Mucosa of stomach (tissue), 1 donor: ENCODE measurements at regions not wholly inside any gene's neighbourhood (a gene's known extent, or its start where the extent isn't known, plus 50 kb on each side); places are given as distances from the start of the nearest gene placed in this dataset.
"Not testable (repeated sequence)": the region's sequence is repeated elsewhere in the genome, so short reads cannot be mapped to it uniquely, and the experiment has no call there.

Source experiments
- H3K27me3 ChIP-seq: one replicate; pipeline ENCODE4 v1.7.0; 2013; ENCODE audit warnings: mild to moderate bottlenecking, low read length; ENCODE audit not compliant: control insufficient read depth, insufficient read depth
- H3K36me3 ChIP-seq: one replicate; pipeline ENCODE4 v1.7.0; 2013; ENCODE audit warnings: low read length; ENCODE audit not compliant: control insufficient read depth, insufficient read depth
- H3K4me1 ChIP-seq: one replicate; pipeline ENCODE4 v1.7.0; 2013; ENCODE audit warnings: mild to moderate bottlenecking, low read length; ENCODE audit not compliant: control insufficient read depth, insufficient read depth
- H3K4me3 ChIP-seq: one replicate; pipeline ENCODE4 v1.7.0; 2013; ENCODE audit warnings: low read length
- H3K9ac ChIP-seq: one replicate; pipeline ENCODE4 v1.7.0; 2013; ENCODE audit warnings: mild to moderate bottlenecking, low read length, moderate library complexity
- H3K9me3 ChIP-seq: one replicate; pipeline ENCODE4 v1.7.0; 2013; ENCODE audit warnings: mild to moderate bottlenecking, low read length, moderate library complexity; ENCODE audit not compliant: control insufficient read depth
- donor health status: Pancreatic carcinoma.

- H3K9ac ChIP-seq, result no peak overlapping the region
- no peaks in the 10 kb centered on the region for H3K4me1 ChIP-seq
- H3K4me3 ChIP-seq, result no peak overlapping the region
- no peaks in the 10 kb centered on the region for H3K9me3 ChIP-seq
- no peaks in the 10 kb centered on the region for H3K36me3 ChIP-seq
- no peaks in the 10 kb centered on the region for H3K27me3 ChIP-seq
Observed at GRCh38 chr2:16219292-16219975, 279.1 kb downstream of the MYCN start.

GRCh38 chr2:16218625-16219024, 278.3 kb downstream of the MYCN start:
- Histone ChIP-seq H3K36me3 (no peaks in the 10 kb centered on the region), H3K27me3 (no peaks in the 10 kb centered on the region), H3K4me1 (no peaks in the 10 kb centered on the region), H3K9me3 (no peaks in the 10 kb centered on the region), H3K4me3 (no peak overlapping the region), H3K9ac (no peak overlapping the region)

- no peaks in the 10 kb centered on the region for H3K4me1 ChIP-seq
- no peaks in the 10 kb centered on the region for H3K27me3 ChIP-seq
- H3K4me3 ChIP-seq, result no peak overlapping the region
- H3K9ac ChIP-seq, result no peak overlapping the region
- H3K9me3 ChIP-seq, result no peaks in the 10 kb centered on the region
- no peaks in the 10 kb centered on the region for H3K36me3 ChIP-seq
Observed at GRCh38 chr2:16218161-16218560, 277.8 kb downstream of the MYCN start.

GRCh38 chr2:16217741-16218140, 277.4 kb downstream of the MYCN start:
- H3K4me1 ChIP-seq, H3K9ac ChIP-seq, H3K9me3 ChIP-seq, H3K36me3 ChIP-seq, H3K4me3 ChIP-seq, H3K27me3 ChIP-seq: not testable (repeated sequence)

GRCh38 chr2:16217291-16217690, 276.9 kb downstream of the MYCN start:
- Histone ChIP-seq H3K9me3 (no peaks in the 10 kb centered on the region), H3K4me3 (no peak overlapping the region), H3K9ac (no peak overlapping the region), H3K36me3 (no peaks in the 10 kb centered on the region), H3K4me1 (no peaks in the 10 kb centered on the region), H3K27me3 (no peaks in the 10 kb centered on the region)

GRCh38 chr2:16216558-16216945, 276.2 kb downstream of the MYCN start:
- H3K4me1 ChIP-seq, result no peaks in the 10 kb centered on the region
- H3K27me3 ChIP-seq, result no peaks in the 10 kb centered on the region
- no peak overlapping the region for H3K4me3 ChIP-seq
- no peaks in the 10 kb centered on the region for H3K36me3 ChIP-seq
- H3K9me3 ChIP-seq, result no peaks in the 10 kb centered on the region
- H3K9ac ChIP-seq, result no peak overlapping the region

GRCh38 chr2:16215902-16216557, 275.7 kb downstream of the MYCN start:
- no peak overlapping the region for H3K4me3 ChIP-seq
- H3K9ac ChIP-seq, result no peak overlapping the region
- H3K4me1 ChIP-seq, result no peaks in the 10 kb centered on the region
- H3K27me3 ChIP-seq, result no peaks in the 10 kb centered on the region
- no peaks in the 10 kb centered on the region for H3K36me3 ChIP-seq
- H3K9me3 ChIP-seq, result no peaks in the 10 kb centered on the region

GRCh38 chr2:16214861-16215260, 274.5 kb downstream of the MYCN start:
- Histone ChIP-seq H3K9ac (no peak overlapping the region), H3K9me3 (no peaks in the 10 kb centered on the region), H3K4me3 (no peak overlapping the region), H3K36me3 (no peaks in the 10 kb centered on the region), H3K27me3 (no peaks in the 10 kb centered on the region), H3K4me1 (no peaks in the 10 kb centered on the region)

GRCh38 chr2:16214391-16214790, 274.0 kb downstream of the MYCN start:
- no peaks in the 10 kb centered on the region for H3K36me3 ChIP-seq
- H3K4me1 ChIP-seq, result no peaks in the 10 kb centered on the region
- H3K4me3 ChIP-seq, result no peak overlapping the region
- H3K9ac ChIP-seq, result no peak overlapping the region
- H3K27me3 ChIP-seq, result no peaks in the 10 kb centered on the region
- H3K9me3 ChIP-seq, result no peaks in the 10 kb centered on the region

GRCh38 chr2:16212321-16212720, 272.0 kb downstream of the MYCN start:
- no peaks in the 10 kb centered on the region for H3K9me3 ChIP-seq
- no peaks in the 10 kb centered on the region for H3K4me1 ChIP-seq
- no peaks in the 10 kb centered on the region for H3K27me3 ChIP-seq
- H3K36me3 ChIP-seq, result no peaks in the 10 kb centered on the region
- H3K9ac ChIP-seq, result no peak overlapping the region
- H3K4me3 ChIP-seq, result no peak overlapping the region

- no peaks in the 10 kb centered on the region for H3K36me3 ChIP-seq
- no peaks in the 10 kb centered on the region for H3K27me3 ChIP-seq
- H3K4me1 ChIP-seq, result no peaks in the 10 kb centered on the region
- H3K4me3 ChIP-seq, result no peak overlapping the region
- H3K9me3 ChIP-seq, result no peaks in the 10 kb centered on the region
- no peak overlapping the region for H3K9ac ChIP-seq
Observed at GRCh38 chr2:16211341-16211740, 271.0 kb downstream of the MYCN start.

- no peaks in the 10 kb centered on the region for H3K36me3 ChIP-seq
- H3K4me1 ChIP-seq, result no peaks in the 10 kb centered on the region
- H3K4me3 ChIP-seq, result no peak overlapping the region
- H3K27me3 ChIP-seq, result no peaks in the 10 kb centered on the region
- H3K9me3 ChIP-seq, result no peaks in the 10 kb centered on the region
- H3K9ac ChIP-seq, result no peak overlapping the region
Observed at GRCh38 chr2:16210841-16211240, 270.5 kb downstream of the MYCN start.
